DOHH2 (cell line): ENCODE measurements at regions not wholly inside any gene's neighbourhood (a gene's known extent, or its start where the extent isn't known, plus 50 kb on each side); places are given as distances from the start of the nearest gene placed in this dataset.

Source experiments
- H3F3A ChIP-seq: fragments of 200-600 bp; sonication (generic), shearing (Covaris generic); 2 replicates; pipeline ENCODE4 v1.6.0; 2016; ENCODE audit warnings: antibody characterized with exemption, mild to moderate bottlenecking; ENCODE audit not compliant: control insufficient read depth, insufficient read depth
- H3K27ac ChIP-seq: fragments of 200-600 bp; sonication (generic); 2 replicates; pipeline ENCODE4 v1.5.1; 2014; ENCODE audit warnings: low read depth, mild to moderate bottlenecking, low read length, moderate library complexity
- H3K27me3 ChIP-seq: fragments of 200-600 bp; sonication (generic); 2 replicates; pipeline ENCODE4 v1.6.1; 2014; ENCODE audit warnings: mild to moderate bottlenecking, low read length, mixed read lengths; ENCODE audit not compliant: control insufficient read depth
- H3K36me3 ChIP-seq: fragments of 200-600 bp; sonication (generic); 2 replicates; pipeline ENCODE4 v1.6.1; 2014; ENCODE audit warnings: mild to moderate bottlenecking, low read length, moderate library complexity, mixed read lengths; ENCODE audit not compliant: control insufficient read depth
- H3K4me1 ChIP-seq: fragments of 200-600 bp; sonication (generic); 2 replicates; pipeline ENCODE4 v1.6.1; 2014; ENCODE audit warnings: mild to moderate bottlenecking, low read length, mixed read lengths; ENCODE audit not compliant: control insufficient read depth
- H3K4me2 ChIP-seq: fragments of 200-600 bp; sonication (generic); 2 replicates; pipeline ENCODE4 v1.6.0; 2014; ENCODE audit warnings: mild to moderate bottlenecking, low read length, moderate library complexity
- H3K4me3 ChIP-seq: fragments of 200-600 bp; sonication (generic); 2 replicates; pipeline ENCODE4 v1.5.1; 2014; ENCODE audit warnings: mild to moderate bottlenecking, low read length, mixed read lengths
- H3K79me2 ChIP-seq: fragments of 200-600 bp; sonication (generic); 2 replicates; pipeline ENCODE4 v1.6.1; 2014; ENCODE audit warnings: mild to moderate bottlenecking, low read length, mixed read lengths; ENCODE audit not compliant: control insufficient read depth
- H3K9me2 ChIP-seq: fragments of 200-600 bp; sonication (generic); replicated peaks from 2 replicates; pipeline ENCODE4 v1.6.1; 2014; ENCODE audit warnings: mild to moderate bottlenecking, low read length, mixed read lengths; ENCODE audit not compliant: control insufficient read depth
- H3K9me3 ChIP-seq: fragments of 200-600 bp; sonication (generic); 2 replicates; pipeline ENCODE4 v1.6.1; 2014; ENCODE audit warnings: antibody characterized with exemption, low read length, mixed read lengths; ENCODE audit not compliant: control insufficient read depth, insufficient read depth
- H4K20me1 ChIP-seq: fragments of 200-600 bp; sonication (generic); 2 replicates; pipeline ENCODE4 v1.6.0; 2014; ENCODE audit warnings: low read depth, mild to moderate bottlenecking, antibody characterized with exemption, low read length, moderate library complexity; ENCODE audit not compliant: control insufficient read depth, insufficient read depth
- EZH2phosphoT487 ChIP-seq: fragments of 200-600 bp; sonication (generic); IDR thresholded peaks from 2 replicates; pipeline ENCODE4 v1.6.1; 2017; ENCODE audit warnings: borderline replicate concordance, mild to moderate bottlenecking, antibody characterized with exemption, low read length, moderate library complexity, mixed read lengths
- TF ChIP-seq, protein P1 (sequence below): fragments of 200-600 bp; sonication (generic); IDR thresholded peaks from one replicate; pipeline ENCODE4 v1.5.1; 2014; ENCODE audit warnings: antibody characterized with exemption, mild to moderate bottlenecking, low read depth, low read length; ENCODE audit not compliant: poor library complexity, severe bottlenecking

DNA sequence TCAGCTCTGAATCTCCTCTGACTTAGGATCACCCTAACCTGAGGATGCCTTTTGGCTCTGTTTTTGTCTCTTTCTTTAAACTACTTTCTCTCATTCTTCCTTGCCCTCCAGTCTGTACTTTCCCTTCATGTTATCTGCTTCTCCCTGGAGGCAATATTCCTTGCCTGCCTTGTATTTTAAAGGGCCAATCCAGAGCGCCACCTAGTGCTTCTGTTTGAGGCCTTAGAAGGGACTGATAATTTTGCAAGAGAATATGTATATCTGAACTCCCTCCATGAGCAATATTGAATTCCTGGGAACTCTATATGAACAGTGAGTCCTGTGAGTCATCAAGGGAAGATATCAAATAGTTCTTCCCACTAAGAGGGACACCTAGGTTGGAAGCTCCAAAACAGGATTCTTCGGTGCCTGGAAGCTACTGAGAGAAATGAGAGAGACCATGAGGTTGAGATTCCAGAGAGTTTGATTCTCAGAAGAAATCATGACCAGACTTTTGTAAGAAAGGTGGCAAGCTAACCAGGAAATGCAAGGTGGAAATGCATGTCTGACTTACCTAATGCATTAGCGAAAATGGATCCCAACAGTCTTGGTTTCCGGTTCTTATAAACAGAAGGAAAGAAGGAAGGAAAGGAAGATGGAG lies 203.8 kb upstream of the CD96 start:
- Histone ChIP-seq H3K27ac (no peak overlapping the region), H3K4me1 (no peaks in the 10 kb centered on the region), H3K79me2 (no peaks in the 10 kb centered on the region), H3K4me3 (no peak overlapping the region), H3K36me3 (no peaks in the 10 kb centered on the region), H3F3A (no peaks in the 10 kb centered on the region), H3K4me2 (no peak overlapping the region), H3K27me3 (no peaks in the 10 kb centered on the region), H3K9me2 (no peaks in the 10 kb centered on the region), H4K20me1 (no peaks in the 10 kb centered on the region), H3K9me3 (no peaks in the 10 kb centered on the region)
- TF ChIP-seq, protein P1, sequence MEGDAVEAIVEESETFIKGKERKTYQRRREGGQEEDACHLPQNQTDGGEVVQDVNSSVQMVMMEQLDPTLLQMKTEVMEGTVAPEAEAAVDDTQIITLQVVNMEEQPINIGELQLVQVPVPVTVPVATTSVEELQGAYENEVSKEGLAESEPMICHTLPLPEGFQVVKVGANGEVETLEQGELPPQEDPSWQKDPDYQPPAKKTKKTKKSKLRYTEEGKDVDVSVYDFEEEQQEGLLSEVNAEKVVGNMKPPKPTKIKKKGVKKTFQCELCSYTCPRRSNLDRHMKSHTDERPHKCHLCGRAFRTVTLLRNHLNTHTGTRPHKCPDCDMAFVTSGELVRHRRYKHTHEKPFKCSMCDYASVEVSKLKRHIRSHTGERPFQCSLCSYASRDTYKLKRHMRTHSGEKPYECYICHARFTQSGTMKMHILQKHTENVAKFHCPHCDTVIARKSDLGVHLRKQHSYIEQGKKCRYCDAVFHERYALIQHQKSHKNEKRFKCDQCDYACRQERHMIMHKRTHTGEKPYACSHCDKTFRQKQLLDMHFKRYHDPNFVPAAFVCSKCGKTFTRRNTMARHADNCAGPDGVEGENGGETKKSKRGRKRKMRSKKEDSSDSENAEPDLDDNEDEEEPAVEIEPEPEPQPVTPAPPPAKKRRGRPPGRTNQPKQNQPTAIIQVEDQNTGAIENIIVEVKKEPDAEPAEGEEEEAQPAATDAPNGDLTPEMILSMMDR, result peak; percentile 83
- no peak for TF ChIP-seq EZH2phosphoT487

DNA sequence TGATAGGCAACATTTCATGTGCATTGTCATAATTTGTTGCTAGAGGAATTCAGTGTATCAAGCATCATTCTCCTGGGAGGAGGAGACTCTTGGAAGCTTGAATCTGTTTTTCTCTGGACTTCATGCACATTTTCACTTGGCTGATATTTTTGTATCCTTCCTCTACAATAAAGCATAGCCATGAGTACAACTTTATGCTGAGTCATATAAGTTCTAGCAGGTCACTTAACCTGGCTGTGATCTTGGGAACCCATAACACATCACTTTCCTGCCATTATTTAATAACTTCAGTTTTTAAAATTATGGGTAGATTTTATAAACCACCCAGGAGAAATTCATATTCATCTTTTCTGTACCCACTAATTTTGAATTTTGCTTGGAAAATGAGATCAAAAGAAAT lies 203.0 kb upstream of the CD96 start:
- Histone ChIP-seq H3K27ac (no peak overlapping the region), H4K20me1 (no peaks in the 10 kb centered on the region), H3K4me2 (no peak overlapping the region), H3K4me1 (no peaks in the 10 kb centered on the region), H3K4me3 (no peak overlapping the region), H3K36me3 (no peaks in the 10 kb centered on the region), H3K79me2 (no peaks in the 10 kb centered on the region), H3K9me2 (no peaks in the 10 kb centered on the region), H3F3A (no peaks in the 10 kb centered on the region), H3K9me3 (no peaks in the 10 kb centered on the region), H3K27me3 (no peaks in the 10 kb centered on the region)
- no peak for TF ChIP-seq EZH2phosphoT487
- TF ChIP-seq, protein P1, result no peak

DNA sequence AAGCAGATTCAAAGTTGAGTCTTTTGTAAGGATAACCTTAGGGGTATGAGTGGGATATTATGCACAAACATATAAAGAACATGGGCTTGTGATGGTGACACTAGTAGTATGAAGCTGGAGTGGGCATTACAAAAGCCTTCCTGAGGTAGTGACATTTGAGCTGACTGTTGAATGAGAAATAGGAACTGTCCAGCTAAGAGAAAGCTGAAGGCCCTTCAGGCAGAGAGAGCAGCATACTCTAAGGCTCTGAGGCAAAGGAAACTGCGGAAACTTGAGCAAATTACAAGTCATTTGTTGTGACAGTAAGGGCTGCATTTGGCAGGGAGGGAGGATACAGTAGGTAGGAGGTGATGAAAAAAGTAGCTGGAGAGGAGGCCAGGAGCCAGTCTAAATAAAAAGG lies 190.7 kb upstream of the CD96 start:
- no peaks in the 10 kb centered on the region for H3F3A ChIP-seq
- no peaks in the 10 kb centered on the region for H3K27me3 ChIP-seq
- no peak overlapping the region for H3K4me2 ChIP-seq
- H3K9me2 ChIP-seq, result no peaks in the 10 kb centered on the region; the same call in 1 of the 2 replicates
- no peak overlapping the region for H3K27ac ChIP-seq
- TF ChIP-seq EZH2phosphoT487, result no peak
- TF ChIP-seq, protein P1, result no peak
- no peaks in the 10 kb centered on the region for H3K9me3 ChIP-seq
- H3K4me3 ChIP-seq, result no peak overlapping the region
- no peaks in the 10 kb centered on the region for H3K36me3 ChIP-seq
- no peaks in the 10 kb centered on the region for H3K79me2 ChIP-seq
- no peaks in the 10 kb centered on the region for H3K4me1 ChIP-seq
- no peaks in the 10 kb centered on the region for H4K20me1 ChIP-seq
